Fibroblast of mammary gland (primary cell): ENCODE measurements at regions not wholly inside any gene's neighbourhood (a gene's known extent, or its start where the extent isn't known, plus 50 kb on each side); places are given as distances from the start of the nearest gene placed in this dataset.

Experiments used
- DNase-seq: peaks from one replicate; pipeline ENCODE4 v3.0.0-alpha.2; 2010; ENCODE audit warnings: low read depth
- H3K4me3 ChIP-seq: 2 replicates; pipeline ENCODE4 v1.5.1; 2011; ENCODE audit warnings: low read depth, mild to moderate bottlenecking, low read length, moderate library complexity; ENCODE audit not compliant: control insufficient read depth
- CTCF ChIP-seq: conservative IDR thresholded peaks from 2 replicates; pipeline ENCODE4 v1.5.1; 2011; ENCODE audit warnings: low read depth, low read length, inconsistent platforms; ENCODE audit not compliant: control insufficient read depth, insufficient read depth

- TF ChIP-seq CTCF = no peak
- DNase-seq = no peak
- no peak overlapping the region for H3K4me3 ChIP-seq
Observed at GRCh38 chr6:121523628-121524027, 88.2 kb downstream of the GJA1 start.

- no peak overlapping the region for H3K4me3 ChIP-seq
- TF ChIP-seq CTCF = no peak
- no peak for DNase-seq
Observed at GRCh38 chr6:121526282-121526681, 90.8 kb downstream of the GJA1 start.

GRCh38 chr6:121531658-121532169 lies 96.3 kb downstream of the GJA1 start:
- no peak for TF ChIP-seq CTCF
- no peak for DNase-seq
- H3K4me3 ChIP-seq = no peak overlapping the region

- no peak overlapping the region for H3K4me3 ChIP-seq
- no peak for DNase-seq
- no peak for TF ChIP-seq CTCF
Observed at GRCh38 chr6:121533321-121533841, 97.9 kb downstream of the GJA1 start.

GRCh38 chr6:121535777-121536176 lies 100.3 kb downstream of the GJA1 start:
- H3K4me3 ChIP-seq = no peak overlapping the region
- no peak for DNase-seq
- TF ChIP-seq CTCF = no peak

- DNase-seq = no peak
- no peak for TF ChIP-seq CTCF
- no peak overlapping the region for H3K4me3 ChIP-seq
Observed at GRCh38 chr6:121536345-121536744, 100.9 kb downstream of the GJA1 start.

GRCh38 chr6:121539439-121539838 lies 104.0 kb downstream of the GJA1 start:
- TF ChIP-seq CTCF = no peak
- no peak overlapping the region for H3K4me3 ChIP-seq
- no peak for DNase-seq
